Type B pancreatic cell (in vitro differentiated cells): ENCODE measurements at regions not wholly inside any gene's neighbourhood (a gene's known extent, or its start where the extent isn't known, plus 50 kb on each side); places are given as distances from the start of the nearest gene placed in this dataset.

ENCODE experiments used
- DNase-seq: peaks from one replicate; pipeline ENCODE4 v3.0.0; 2021; ENCODE audit warnings: mixed read lengths; ENCODE audit not compliant: unreplicated experiment; ENCODE audit errors: extremely low spot score
- H3K27ac Mint-ChIP-seq: 2 replicates; pipeline ENCODE4 v1.8.0; 2021; ENCODE audit warnings: mild to moderate bottlenecking, mixed read lengths
- H3K27me3 Mint-ChIP-seq: 2 replicates; pipeline ENCODE4 v1.8.0; 2021; ENCODE audit warnings: mixed read lengths
- H3K36me3 Mint-ChIP-seq: 2 replicates; pipeline ENCODE4 v1.8.0; 2021; ENCODE audit warnings: mixed read lengths
- H3K4me1 Mint-ChIP-seq: one replicate; pipeline ENCODE4 v1.8.0; 2021; ENCODE audit warnings: mixed read lengths; ENCODE audit not compliant: unreplicated experiment
- H3K4me3 Mint-ChIP-seq: 2 replicates; pipeline ENCODE4 v1.8.0; 2021; ENCODE audit warnings: mild to moderate bottlenecking, mixed read lengths
- H3K9me3 Mint-ChIP-seq: 2 replicates; pipeline ENCODE4 v1.8.0; 2021; ENCODE audit warnings: mixed read lengths
- CTCF ChIP-seq: fragments of 200-600 bp; sonication (generic); conservative IDR thresholded peaks from 2 replicates; pipeline ENCODE4 v1.5.0; 2021; ENCODE audit warnings: antibody characterized with exemption, mild to moderate bottlenecking

GRCh38 chr11:93933230-93933629, 82.8 kb upstream of the VSTM5 start:
- no peak for DNase-seq
- Mint-ChIP-seq H3K9me3 (no peaks in the 10 kb centered on the region), H3K27me3 (peaks cover 26% of the 10 kb centered on the region), H3K27ac (no peak overlapping the region), H3K4me3 (no peak overlapping the region), H3K36me3 (no peaks in the 10 kb centered on the region), H3K4me1 (no peaks in the 10 kb centered on the region)
- no peak for TF ChIP-seq CTCF

- TF ChIP-seq CTCF = no peak
- no peaks in the 10 kb centered on the region for H3K9me3 Mint-ChIP-seq
- H3K4me1 Mint-ChIP-seq = no peaks in the 10 kb centered on the region
- H3K4me3 Mint-ChIP-seq = no peak overlapping the region
- no peaks in the 10 kb centered on the region for H3K36me3 Mint-ChIP-seq
- no peak for DNase-seq
- no peak overlapping the region for H3K27ac Mint-ChIP-seq
- peaks cover 35% of the 10 kb centered on the region for H3K27me3 Mint-ChIP-seq
Observed at GRCh38 chr11:93935826-93936225, 85.3 kb upstream of the HEPHL1 start.

GRCh38 chr11:93936460-93936859, 84.7 kb upstream of the HEPHL1 start:
- Mint-ChIP-seq H3K27me3 (peaks cover 35% of the 10 kb centered on the region), H3K4me1 (no peaks in the 10 kb centered on the region), H3K4me3 (no peak overlapping the region), H3K9me3 (no peaks in the 10 kb centered on the region), H3K36me3 (no peaks in the 10 kb centered on the region), H3K27ac (no peak overlapping the region)
- DNase-seq = no peak
- TF ChIP-seq CTCF = no peak

DNA sequence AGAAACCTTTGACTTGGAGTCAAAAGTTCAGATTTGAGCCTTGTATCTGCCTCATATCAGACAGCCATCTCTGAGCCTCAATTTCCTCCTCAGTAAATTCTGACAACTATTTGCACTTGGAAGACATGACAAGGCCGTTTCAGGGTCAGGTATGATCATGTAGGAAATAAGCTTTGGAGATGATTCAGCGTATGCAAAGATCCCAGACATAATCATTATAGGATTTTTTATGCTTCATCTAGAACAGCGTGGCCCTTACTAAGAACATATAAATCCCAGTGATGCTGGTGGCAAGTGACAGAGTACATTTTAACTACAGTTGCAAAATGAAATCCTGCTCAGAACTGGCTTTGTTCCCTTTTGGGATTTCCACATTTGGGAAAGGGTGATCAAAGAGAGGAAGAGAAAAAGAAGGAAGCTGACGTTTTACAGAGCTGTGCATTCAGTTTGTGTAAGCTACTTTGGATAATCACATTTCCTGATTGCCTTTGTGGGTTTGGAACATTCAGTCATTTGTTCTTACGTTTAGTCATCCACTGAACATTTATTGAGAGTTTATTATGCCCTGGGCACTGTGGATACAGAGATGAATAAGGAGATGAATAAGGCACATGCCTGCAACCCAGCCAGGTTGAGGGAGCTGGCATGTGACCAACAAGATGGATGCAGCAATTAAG, 81.9 kb upstream of the HEPHL1 start:
- Mint-ChIP-seq H3K9me3 (no peaks in the 10 kb centered on the region), H3K4me3 (no peak overlapping the region), H3K27me3 (peaks cover 26% of the 10 kb centered on the region), H3K36me3 (no peaks in the 10 kb centered on the region), H3K27ac (no peak overlapping the region), H3K4me1 (no peaks in the 10 kb centered on the region)
- no peak for TF ChIP-seq CTCF
- DNase-seq = no peak

DNA sequence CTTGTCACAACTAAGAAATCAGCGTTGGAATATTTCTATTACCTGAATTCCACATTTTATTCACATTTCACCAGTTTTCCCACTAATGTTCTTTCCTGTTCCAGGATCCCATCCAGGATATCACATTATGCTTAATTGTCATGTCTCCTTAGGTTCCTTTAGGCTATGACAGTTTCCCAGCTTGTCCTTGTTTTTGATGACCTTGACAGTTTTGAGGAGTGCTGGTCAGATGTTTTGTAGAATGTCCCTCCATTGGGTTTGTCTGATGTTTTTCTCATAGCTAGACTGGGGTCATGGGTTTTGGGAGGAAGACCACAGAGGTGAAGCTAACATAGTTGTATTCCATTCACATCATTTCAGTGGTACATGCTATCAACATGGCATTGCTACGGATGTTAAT, 80.8 kb upstream of the HEPHL1 start:
- H3K9me3 Mint-ChIP-seq = no peaks in the 10 kb centered on the region
- peaks cover 21% of the 10 kb centered on the region for H3K27me3 Mint-ChIP-seq
- H3K4me1 Mint-ChIP-seq = no peaks in the 10 kb centered on the region
- H3K4me3 Mint-ChIP-seq = no peak overlapping the region
- no peak for DNase-seq
- no peaks in the 10 kb centered on the region for H3K36me3 Mint-ChIP-seq
- no peak overlapping the region for H3K27ac Mint-ChIP-seq
- no peak for TF ChIP-seq CTCF

DNA sequence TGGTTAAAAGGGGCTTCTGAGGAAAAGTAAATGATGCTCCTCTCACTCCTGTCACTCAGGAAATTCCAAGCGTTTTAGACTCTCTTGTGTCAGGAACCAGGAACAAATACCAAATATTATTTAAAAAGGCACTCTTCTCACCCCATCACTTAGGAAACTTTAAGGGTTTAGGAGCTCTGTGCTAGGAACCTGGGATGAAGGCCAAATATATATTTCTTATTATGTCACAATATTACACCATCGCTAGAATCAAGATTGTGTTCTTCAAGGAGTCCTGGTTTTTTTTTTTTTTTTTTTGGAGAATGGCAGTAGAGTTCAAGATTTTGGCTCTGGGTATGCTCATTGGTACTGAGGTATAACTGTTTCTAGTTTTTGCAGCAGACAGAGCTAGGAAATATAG, 79.0 kb upstream of the HEPHL1 start:
- no peak overlapping the region for H3K4me3 Mint-ChIP-seq
- no peak for TF ChIP-seq CTCF
- H3K27me3 Mint-ChIP-seq = peaks cover 14% of the 10 kb centered on the region
- no peak for DNase-seq
- H3K9me3 Mint-ChIP-seq = no peaks in the 10 kb centered on the region
- H3K36me3 Mint-ChIP-seq = no peaks in the 10 kb centered on the region
- no peak overlapping the region for H3K27ac Mint-ChIP-seq
- H3K4me1 Mint-ChIP-seq = no peaks in the 10 kb centered on the region
